Neural progenitor cell (in vitro differentiated cells): ENCODE measurements at regions not wholly inside any gene's neighbourhood (a gene's known extent, or its start where the extent isn't known, plus 50 kb on each side); places are given as distances from the start of the nearest gene placed in this dataset.

Experiments used
- EZH2 ChIP-seq: fragments of 200-600 bp; sonication (generic); IDR thresholded peaks from 2 replicates; pipeline ENCODE4 v1.6.1; 2017; ENCODE audit warnings: antibody characterized with exemption, mild to moderate bottlenecking, moderate library complexity
- EZH2phosphoT487 ChIP-seq: fragments of 200-600 bp; sonication (generic); IDR thresholded peaks from 2 replicates; pipeline ENCODE4 v1.6.1; 2017; ENCODE audit warnings: antibody characterized with exemption
- TF ChIP-seq, protein P1 (sequence below): fragments of 200-600 bp; sonication (generic); IDR thresholded peaks from 2 replicates; pipeline ENCODE4 v1.5.1; 2017; ENCODE audit warnings: antibody characterized with exemption, mild to moderate bottlenecking

GRCh38 chr3:59425942-59426341 is 376.1 kb upstream of the CFAP20DC start:
- TF ChIP-seq, protein P1, sequence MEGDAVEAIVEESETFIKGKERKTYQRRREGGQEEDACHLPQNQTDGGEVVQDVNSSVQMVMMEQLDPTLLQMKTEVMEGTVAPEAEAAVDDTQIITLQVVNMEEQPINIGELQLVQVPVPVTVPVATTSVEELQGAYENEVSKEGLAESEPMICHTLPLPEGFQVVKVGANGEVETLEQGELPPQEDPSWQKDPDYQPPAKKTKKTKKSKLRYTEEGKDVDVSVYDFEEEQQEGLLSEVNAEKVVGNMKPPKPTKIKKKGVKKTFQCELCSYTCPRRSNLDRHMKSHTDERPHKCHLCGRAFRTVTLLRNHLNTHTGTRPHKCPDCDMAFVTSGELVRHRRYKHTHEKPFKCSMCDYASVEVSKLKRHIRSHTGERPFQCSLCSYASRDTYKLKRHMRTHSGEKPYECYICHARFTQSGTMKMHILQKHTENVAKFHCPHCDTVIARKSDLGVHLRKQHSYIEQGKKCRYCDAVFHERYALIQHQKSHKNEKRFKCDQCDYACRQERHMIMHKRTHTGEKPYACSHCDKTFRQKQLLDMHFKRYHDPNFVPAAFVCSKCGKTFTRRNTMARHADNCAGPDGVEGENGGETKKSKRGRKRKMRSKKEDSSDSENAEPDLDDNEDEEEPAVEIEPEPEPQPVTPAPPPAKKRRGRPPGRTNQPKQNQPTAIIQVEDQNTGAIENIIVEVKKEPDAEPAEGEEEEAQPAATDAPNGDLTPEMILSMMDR: no peak
- no peak for TF ChIP-seq EZH2
- TF ChIP-seq EZH2phosphoT487: no peak
